Progenitor cell of endocrine pancreas (in vitro differentiated cells): ENCODE measurements at regions not wholly inside any gene's neighbourhood (a gene's known extent, or its start where the extent isn't known, plus 50 kb on each side); places are given as distances from the start of the nearest gene placed in this dataset.

Experiments used
- DNase-seq: peaks from one replicate; pipeline ENCODE4 v3.0.0; 2021; ENCODE audit warnings: low spot score; ENCODE audit not compliant: unreplicated experiment
- H3K27ac Mint-ChIP-seq: 2 replicates; pipeline ENCODE4 v1.8.0; 2021; ENCODE audit warnings: mild to moderate bottlenecking, moderate library complexity, mixed read lengths
- H3K27me3 Mint-ChIP-seq: 2 replicates; pipeline ENCODE4 v1.8.0; 2021; ENCODE audit warnings: mixed read lengths
- H3K36me3 Mint-ChIP-seq: 2 replicates; pipeline ENCODE4 v1.8.0; 2022; ENCODE audit warnings: mixed read lengths; ENCODE audit not compliant: insufficient read depth
- H3K4me1 Mint-ChIP-seq: 2 replicates; pipeline ENCODE4 v1.8.0; 2021; ENCODE audit warnings: low read depth, mixed read lengths
- H3K4me3 Mint-ChIP-seq: 2 replicates; pipeline ENCODE4 v1.8.0; 2021; ENCODE audit warnings: low read depth, mild to moderate bottlenecking, moderate library complexity, mixed read lengths
- H3K9me3 Mint-ChIP-seq: 2 replicates; pipeline ENCODE4 v1.8.0; 2021; ENCODE audit warnings: low read depth, mixed read lengths
- TF ChIP-seq, protein P1 (sequence below): fragments of 200-600 bp; sonication (generic); IDR thresholded peaks from one replicate; pipeline ENCODE4 v1.5.0; 2021; ENCODE audit warnings: antibody characterized with exemption, mild to moderate bottlenecking; ENCODE audit not compliant: unreplicated experiment

DNA sequence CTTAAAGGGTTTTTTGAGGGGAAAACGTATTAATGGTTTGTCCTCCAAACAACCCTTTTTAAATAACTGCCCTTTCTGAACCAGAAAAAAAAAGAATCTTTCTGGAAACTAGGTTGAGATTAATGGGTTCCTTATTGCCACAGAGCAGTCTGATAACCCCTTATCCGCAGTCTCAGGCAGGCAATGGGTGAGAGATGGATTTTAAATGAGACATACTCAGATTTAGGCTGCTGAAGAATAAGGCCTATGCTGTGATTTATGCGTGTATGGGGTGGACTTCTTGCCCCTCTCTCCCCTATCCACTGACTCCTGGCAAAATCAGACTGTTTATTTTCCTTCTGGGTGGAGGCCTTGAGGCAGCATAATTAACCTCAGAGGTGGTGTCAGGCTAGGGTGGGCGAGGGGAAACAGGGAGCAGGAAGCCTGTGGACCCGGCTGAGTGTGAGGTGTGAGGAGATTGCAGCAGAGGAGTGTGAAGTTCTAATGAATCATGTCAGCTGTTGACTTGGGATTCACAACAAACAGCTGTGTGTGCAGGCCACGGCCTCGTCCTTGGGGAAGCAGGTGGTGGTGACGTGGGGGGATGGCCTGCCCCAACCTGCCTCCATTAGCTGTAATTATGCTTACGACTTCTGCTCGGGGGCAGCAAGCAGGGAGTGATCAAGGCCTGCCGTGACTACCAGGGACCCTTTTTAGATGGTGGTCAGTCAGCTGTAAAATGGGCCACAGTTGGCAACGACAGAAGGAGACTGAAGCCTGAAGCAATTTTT, 196.4 kb downstream of the SEMA6A start:
- Mint-ChIP-seq H3K4me3 (no peak overlapping the region), H3K36me3 (no peaks in the 10 kb centered on the region), H3K4me1 (peaks cover 32% of the 10 kb centered on the region), H3K9me3 (peaks cover 2% of the 10 kb centered on the region), H3K27ac (peak overlapping the region; percentile 8), H3K27me3 (peaks cover 4% of the 10 kb centered on the region)
- DNase-seq: no peak
- TF ChIP-seq, protein P1, sequence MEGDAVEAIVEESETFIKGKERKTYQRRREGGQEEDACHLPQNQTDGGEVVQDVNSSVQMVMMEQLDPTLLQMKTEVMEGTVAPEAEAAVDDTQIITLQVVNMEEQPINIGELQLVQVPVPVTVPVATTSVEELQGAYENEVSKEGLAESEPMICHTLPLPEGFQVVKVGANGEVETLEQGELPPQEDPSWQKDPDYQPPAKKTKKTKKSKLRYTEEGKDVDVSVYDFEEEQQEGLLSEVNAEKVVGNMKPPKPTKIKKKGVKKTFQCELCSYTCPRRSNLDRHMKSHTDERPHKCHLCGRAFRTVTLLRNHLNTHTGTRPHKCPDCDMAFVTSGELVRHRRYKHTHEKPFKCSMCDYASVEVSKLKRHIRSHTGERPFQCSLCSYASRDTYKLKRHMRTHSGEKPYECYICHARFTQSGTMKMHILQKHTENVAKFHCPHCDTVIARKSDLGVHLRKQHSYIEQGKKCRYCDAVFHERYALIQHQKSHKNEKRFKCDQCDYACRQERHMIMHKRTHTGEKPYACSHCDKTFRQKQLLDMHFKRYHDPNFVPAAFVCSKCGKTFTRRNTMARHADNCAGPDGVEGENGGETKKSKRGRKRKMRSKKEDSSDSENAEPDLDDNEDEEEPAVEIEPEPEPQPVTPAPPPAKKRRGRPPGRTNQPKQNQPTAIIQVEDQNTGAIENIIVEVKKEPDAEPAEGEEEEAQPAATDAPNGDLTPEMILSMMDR: no peak

- Mint-ChIP-seq H3K27ac (peak overlapping the region; percentile 14), H3K27me3 (peaks cover 4% of the 10 kb centered on the region), H3K9me3 (peaks cover 2% of the 10 kb centered on the region), H3K4me1 (peaks cover 32% of the 10 kb centered on the region), H3K36me3 (no peaks in the 10 kb centered on the region), H3K4me3 (no peak overlapping the region)
- TF ChIP-seq, protein P1: no peak
- no peak for DNase-seq
These were observed 197.2 kb downstream of the SEMA6A start for GRCh38 chr5:116377276-116378006.

- no peaks in the 10 kb centered on the region for H3K27me3 Mint-ChIP-seq
- H3K4me3 Mint-ChIP-seq: no peak overlapping the region
- peaks cover 2% of the 10 kb centered on the region for H3K9me3 Mint-ChIP-seq
- no peaks in the 10 kb centered on the region for H3K36me3 Mint-ChIP-seq
- TF ChIP-seq, protein P1: no peak
- peaks cover 45% of the 10 kb centered on the region for H3K4me1 Mint-ChIP-seq
- peak overlapping the region; percentile 56 for H3K27ac Mint-ChIP-seq
- DNase-seq: no peak
These were observed 198.7 kb downstream of the SEMA6A start for GRCh38 chr5:116375926-116376325.

DNA sequence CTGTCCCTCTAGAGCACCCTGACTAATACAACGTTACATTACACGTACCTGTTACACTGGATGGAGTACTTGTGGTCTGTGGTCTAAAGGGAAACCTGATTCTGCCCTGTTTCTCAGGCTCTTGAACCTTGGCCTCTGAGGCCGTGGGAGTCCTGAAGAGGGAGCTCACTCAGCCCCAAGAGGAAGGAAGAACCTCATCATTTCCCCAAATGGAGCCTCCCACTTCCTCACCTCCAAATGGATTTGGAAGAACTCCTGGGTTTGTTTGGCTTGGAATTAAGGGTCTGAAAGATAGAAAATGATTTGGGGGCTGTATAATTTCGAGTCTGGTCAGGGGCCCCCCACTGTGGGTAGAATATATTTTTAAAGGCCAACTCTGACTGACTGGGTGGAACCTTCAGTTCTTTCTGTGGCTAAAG, 200.2 kb downstream of the SEMA6A start:
- H3K36me3 Mint-ChIP-seq: no peaks in the 10 kb centered on the region
- H3K4me1 Mint-ChIP-seq: peaks cover 49% of the 10 kb centered on the region
- no peak overlapping the region for H3K27ac Mint-ChIP-seq
- TF ChIP-seq, protein P1: no peak
- no peak for DNase-seq
- H3K9me3 Mint-ChIP-seq: peaks cover 2% of the 10 kb centered on the region
- H3K4me3 Mint-ChIP-seq: no peak overlapping the region
- no peaks in the 10 kb centered on the region for H3K27me3 Mint-ChIP-seq

DNA sequence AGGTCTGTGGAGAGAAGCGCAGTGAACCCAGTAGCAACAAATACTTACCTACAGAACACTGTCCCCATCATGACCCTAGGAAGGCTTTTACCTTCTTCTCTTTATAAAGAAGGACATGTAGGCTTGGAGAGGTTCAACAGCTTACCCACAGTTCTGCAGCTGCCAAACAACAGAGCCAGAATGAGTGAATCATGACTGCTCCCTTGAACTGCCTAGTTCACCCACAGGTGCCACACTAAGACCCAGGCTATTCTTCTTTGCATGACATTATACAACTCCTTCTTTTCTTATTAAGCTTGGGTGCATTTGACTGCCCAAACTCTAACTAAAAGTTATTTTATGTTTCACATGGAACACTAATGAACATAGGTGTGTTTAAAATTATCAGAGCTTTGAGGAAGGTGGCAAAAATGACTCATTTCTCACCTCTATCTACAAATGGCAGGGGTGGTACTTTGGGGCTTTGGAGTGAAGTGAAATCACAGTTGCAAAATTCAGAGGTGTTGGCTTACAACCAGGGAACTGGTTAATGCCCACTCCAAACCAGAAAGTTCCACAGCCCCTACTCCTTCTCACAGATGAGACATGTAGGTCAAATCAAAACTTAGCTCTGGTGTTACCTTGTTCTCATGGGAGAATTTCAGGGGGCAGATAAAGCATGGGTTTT, 201.6 kb downstream of the SEMA6A start:
- peaks cover 2% of the 10 kb centered on the region for H3K9me3 Mint-ChIP-seq
- TF ChIP-seq, protein P1: no peak

More for the DNA sequence above, 201.6 kb downstream of the SEMA6A start:
- Mint-ChIP-seq H3K27ac (no peak overlapping the region), H3K4me1 (peaks cover 39% of the 10 kb centered on the region), H3K4me3 (no peak overlapping the region), H3K36me3 (no peaks in the 10 kb centered on the region), H3K27me3 (no peaks in the 10 kb centered on the region)
- no peak for DNase-seq
